Testis (tissue), 2 donors: ENCODE measurements at regions not wholly inside any gene's neighbourhood (a gene's known extent, or its start where the extent isn't known, plus 50 kb on each side); places are given as distances from the start of the nearest gene placed in this dataset.
A peak's percentile ranks its signal among the peaks of the same experiment; 100 is the strongest.
"Not testable (repeated sequence)": the region's sequence is repeated elsewhere in the genome, so short reads cannot be mapped to it uniquely, and the experiment has no call there.

ENCODE experiments used
- DNase-seq: peaks from one replicate; pipeline ENCODE4 v3.0.0-alpha.2; 2019
- H3K27ac ChIP-seq, 2 donors: fragments of 200-600 bp; sonication (generic); one replicate each; pipeline ENCODE4 v1.5.1; 2019
- H3K27me3 ChIP-seq: fragments of 200-600 bp; sonication (generic); one replicate; pipeline ENCODE4 v1.5.1; 2019
- H3K36me3 ChIP-seq: fragments of 200-600 bp; sonication (generic); one replicate; pipeline ENCODE4 v1.5.1; 2017; ENCODE audit warnings: low read depth; ENCODE audit errors: missing control alignments
- H3K4me1 ChIP-seq: fragments of 200-600 bp; sonication (generic); one replicate; pipeline ENCODE4 v1.5.1; 2019
- H3K4me3 ChIP-seq, 2 donors: fragments of 200-600 bp; sonication (generic); one replicate each; pipeline ENCODE4 v1.5.1; 2017 to 2019
- H3K9me3 ChIP-seq: fragments of 200-600 bp; sonication (generic); one replicate; pipeline ENCODE4 v1.5.1; 2017
- CTCF ChIP-seq, 3 experiments: fragments of 450-650 bp in 2 of 3; fragments of 200-600 bp in 1 of 3; sonication (generic) in 1 of 3; IDR thresholded peaks; one replicate each; pipeline ENCODE4 v1.5.1; 2016 to 2019; ENCODE audit warnings: antibody characterized with exemption in 3 of 3, mild to moderate bottlenecking in 2 of 3, moderate library complexity in 1 of 3
- POLR2A ChIP-seq: fragments of 450-650 bp; IDR thresholded peaks from one replicate; pipeline ENCODE4 v1.6.1; 2017; ENCODE audit warnings: antibody characterized with exemption, mild to moderate bottlenecking, moderate library complexity
- WGBS, 2 donors: methylation state at CpG; one replicate each; pipeline ENCODE4 v1.1.5; 2018; 5-methylcytosine and 5-hydroxymethylcytosine counted together
- intact Hi-C: fragments of 100-400 bp; cut with DNase I; formaldehyde crosslinking; loops from one replicate; pipeline ENCODE4 v1.15.1; 2023; ENCODE audit warnings: low total_unique reads

- Histone ChIP-seq H3K4me3 (no peak overlapping the region), H3K36me3 (no peaks in the 10 kb centered on the region), H3K4me1 (peaks cover 20% of the 10 kb centered on the region), H3K27me3 (no peaks in the 10 kb centered on the region), H3K9me3 (no peaks in the 10 kb centered on the region), H3K27ac (peak overlapping the region in 1 of 2 donors; percentile 77)
- intact Hi-C loops, result no loop called here
- WGBS, 2 donors, result 94 to 96% methylated on average over 4 of the region's 4 CpGs
- TF ChIP-seq CTCF (IDR thresholded peaks at IDR 0.05) (no peak), POLR2A (no peak)
- no peak for DNase-seq
Observed at GRCh38 chr11:110347660-110348059, 51.2 kb upstream of the RDX start.

GRCh38 chr11:110349138-110349996, 53.0 kb upstream of the RDX start:
- Histone ChIP-seq H3K9me3 (no peaks in the 10 kb centered on the region), H3K36me3 (no peaks in the 10 kb centered on the region), H3K27ac (peak overlapping the region; percentile 57 to 77), H3K4me1 (peaks cover 20% of the 10 kb centered on the region), H3K27me3 (no peaks in the 10 kb centered on the region), H3K4me3 (no peak overlapping the region)
- 36 to 53% methylated on average over 7 of the region's 7 CpGs for WGBS, 2 donors
- no peak for TF ChIP-seq CTCF (IDR thresholded peaks at IDR 0.05)
- no peak for TF ChIP-seq POLR2A
- peak; percentile 81 for DNase-seq
- intact Hi-C loops, result no loop called here

- Histone ChIP-seq H3K4me1 (peaks cover 24% of the 10 kb centered on the region), H3K27ac (peak overlapping the region; percentile 9 to 77)
- DNase-seq, H3K36me3 ChIP-seq, H3K27me3 ChIP-seq, H3K9me3 ChIP-seq, H3K4me3 ChIP-seq, intact Hi-C loops: not testable (repeated sequence)
- WGBS, 2 donors, result 65 to 80% methylated on average over 5 of the region's 5 CpGs
Observed at GRCh38 chr11:110349997-110350383, 53.6 kb upstream of the RDX start.

GRCh38 chr11:110355011-110355744, 58.8 kb upstream of the RDX start:
- H3K4me3 ChIP-seq, result no peak overlapping the region

More at GRCh38 chr11:110355011-110355744, 58.8 kb upstream of the RDX start:
- intact Hi-C loops, result no loop called here
- TF ChIP-seq CTCF (IDR thresholded peaks at IDR 0.05) (no peak), POLR2A (no peak)
- no peaks in the 10 kb centered on the region for H3K27me3 ChIP-seq
- no peaks in the 10 kb centered on the region for H3K36me3 ChIP-seq
- H3K9me3 ChIP-seq, result no peaks in the 10 kb centered on the region
- 41 to 49% methylated on average over 7 of the region's 7 CpGs for WGBS, 2 donors
- peak; percentile 69 for DNase-seq
- H3K27ac ChIP-seq, result peak overlapping the region; percentile 15 to 39
- H3K4me1 ChIP-seq, result peaks cover 21% of the 10 kb centered on the region
